ENCODE measurements at regions not wholly inside any gene's neighbourhood (a gene's known extent, or its start where the extent isn't known, plus 50 kb on each side); places are given as distances from the start of the nearest gene placed in this dataset.
"Not testable (repeated sequence)": the region's sequence is repeated elsewhere in the genome, so short reads cannot be mapped to it uniquely, and the experiment has no call there.

DNA sequence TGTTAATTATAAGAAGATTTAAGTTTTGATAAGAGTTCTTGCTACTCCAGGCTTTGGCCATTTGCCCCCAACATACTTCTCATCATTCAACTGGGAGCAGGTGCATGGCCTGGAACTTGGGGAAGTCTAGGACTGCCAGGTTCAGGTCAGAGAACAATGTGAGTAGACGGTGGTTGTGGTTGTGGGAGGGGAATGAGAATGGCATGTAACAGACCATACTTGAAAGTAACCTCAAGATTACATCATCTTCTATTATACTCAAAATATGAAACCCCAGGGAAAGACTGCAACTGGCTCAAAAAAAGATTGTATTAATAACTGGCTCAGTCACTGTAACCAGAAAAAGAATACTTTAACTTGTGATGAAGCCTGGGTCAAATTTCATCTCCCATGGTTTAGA, 364.9 kb upstream of the DPPA4 start:
- no peak for DNase-seq
- TF ChIP-seq POLR2A (IDR thresholded peaks at IDR 0.05; ENCODE audit: low read length) (no peak), GATA1 (IDR thresholded peaks at IDR 0.05; ENCODE audit: low read depth, low read length) (no peak)

DNA sequence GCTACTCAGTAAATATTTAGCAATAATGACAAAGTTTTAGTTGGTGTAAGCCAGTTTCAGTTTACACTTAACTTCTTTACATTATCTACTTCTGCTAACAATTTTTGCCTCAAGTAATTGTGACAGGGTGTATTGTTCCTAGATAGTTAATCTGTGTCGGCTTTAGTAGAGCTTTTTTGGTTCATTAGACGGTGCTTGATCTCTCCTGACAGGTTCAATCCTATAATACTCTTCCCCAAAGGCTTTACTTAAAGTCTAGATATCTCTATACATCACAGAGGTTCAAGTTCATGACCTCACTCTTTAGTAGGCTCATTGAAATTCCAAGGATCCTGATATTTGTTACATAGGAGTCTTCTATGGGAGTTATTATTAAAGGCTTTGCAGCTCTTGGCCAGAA, 365.6 kb upstream of the DPPA4 start:
- TF ChIP-seq POLR2A (IDR thresholded peaks at IDR 0.05; ENCODE audit: low read length) (no peak), GATA1 (IDR thresholded peaks at IDR 0.05; ENCODE audit: low read depth, low read length) (no peak)
- DNase-seq, result no peak

DNA sequence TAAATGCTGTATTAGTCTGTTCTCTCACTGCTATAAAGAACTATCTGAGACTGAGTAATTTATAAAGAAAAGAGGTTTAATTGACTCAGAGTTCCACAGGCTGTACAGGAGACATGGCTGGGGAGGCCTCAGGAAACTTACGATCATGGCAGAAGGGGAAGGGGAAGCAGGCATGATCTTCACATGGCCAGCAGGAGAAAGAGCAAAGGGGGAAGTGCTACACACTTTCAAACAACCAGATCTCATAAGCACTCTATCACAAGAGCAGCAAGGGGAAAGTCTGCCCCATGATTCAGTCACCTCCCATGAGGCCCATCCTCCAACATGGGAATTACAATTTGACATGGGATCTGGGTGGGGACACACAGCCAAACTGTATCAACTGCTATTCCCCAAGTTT, 367.8 kb upstream of the DPPA4 start:
- not testable (repeated sequence) for DNase-seq

DNA sequence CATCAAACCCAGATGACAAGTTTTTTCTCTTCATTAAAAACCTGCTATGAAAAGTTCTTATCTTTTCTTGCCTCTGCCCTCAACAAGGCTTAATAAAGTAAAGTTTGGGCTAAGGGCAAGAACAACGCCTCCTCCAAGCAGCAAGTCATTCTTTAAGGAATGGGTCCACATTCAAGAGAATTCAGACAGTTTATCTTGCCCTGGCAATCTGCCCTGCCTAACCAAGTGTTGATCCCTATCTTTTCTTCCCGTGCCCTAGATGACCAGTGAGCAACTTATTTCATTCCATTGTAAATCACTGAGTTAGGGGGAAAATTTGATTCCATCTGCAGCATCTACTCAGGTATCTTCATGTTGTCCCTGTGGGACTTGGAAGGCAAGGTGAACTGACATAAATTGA, 370.3 kb upstream of the DPPA4 start:
- TF ChIP-seq GATA1 (IDR thresholded peaks at IDR 0.05; ENCODE audit: low read depth, low read length), result no peak
- TF ChIP-seq POLR2A (IDR thresholded peaks at IDR 0.05; ENCODE audit: low read length), result no peak
- DNase-seq, result no peak

DNA sequence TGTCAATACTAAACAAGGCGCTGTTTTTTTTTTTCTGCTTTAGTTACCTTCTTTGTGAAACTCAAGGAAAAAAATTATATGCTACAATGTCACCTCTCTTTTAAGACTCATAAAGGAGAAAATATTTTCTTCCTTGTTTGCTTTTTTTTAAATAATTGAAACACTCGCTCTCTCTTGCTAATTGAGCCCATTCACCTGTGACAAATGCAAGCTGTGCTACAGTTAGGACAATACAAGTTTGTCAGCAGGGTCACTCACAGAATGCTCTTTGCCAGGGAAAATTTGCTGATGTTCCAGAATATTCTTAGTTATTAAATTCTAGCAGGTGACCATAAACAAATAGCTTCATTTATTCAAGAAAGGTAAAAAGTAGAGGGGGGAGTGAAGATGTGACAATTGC, 375.9 kb upstream of the DPPA4 start:
- no peak for TF ChIP-seq GATA1 (IDR thresholded peaks at IDR 0.05; ENCODE audit: low read depth, low read length)
- TF ChIP-seq POLR2A (IDR thresholded peaks at IDR 0.05; ENCODE audit: low read length), result no peak

DNA sequence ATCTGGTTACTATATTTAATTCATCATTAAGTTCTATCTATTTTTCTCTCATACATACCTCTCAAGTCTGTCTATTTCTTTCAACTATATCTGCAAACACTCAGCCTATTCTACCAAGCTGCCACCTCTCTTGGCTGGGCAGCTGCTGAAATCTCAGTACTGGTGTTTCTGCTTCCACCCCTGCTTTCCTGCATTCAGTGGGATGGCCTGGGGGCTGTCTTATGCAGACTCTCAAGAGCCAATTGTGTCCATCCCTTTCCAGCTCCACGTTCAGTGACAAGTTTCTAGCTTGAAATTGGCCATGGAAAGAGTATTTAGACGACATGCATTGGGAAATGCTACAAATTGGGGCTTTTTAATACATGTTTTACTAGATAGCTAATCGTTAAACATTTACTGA, 378.4 kb upstream of the DPPA4 start:
- DNase-seq, result no peak

More for the DNA sequence above, 375.9 kb upstream of the DPPA4 start:
- no peak for DNase-seq

DNA sequence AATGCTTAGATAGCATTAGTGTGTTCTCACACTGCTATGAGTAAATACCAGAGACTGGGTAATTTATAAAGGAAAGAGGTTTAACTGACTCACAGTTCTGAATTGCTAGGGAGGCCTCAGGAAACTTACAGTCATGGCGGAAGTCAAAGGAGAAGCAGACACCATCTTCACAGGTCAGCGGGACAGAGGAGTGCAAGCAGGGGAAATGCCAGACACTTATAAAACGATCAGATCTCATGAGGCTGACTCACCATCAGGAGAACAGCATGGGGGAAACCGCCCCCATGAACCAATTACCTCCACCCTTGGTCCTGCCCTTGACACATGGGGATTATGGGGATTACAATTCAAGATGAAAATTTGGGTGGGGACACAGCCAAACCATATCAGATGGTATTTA, 381.5 kb upstream of the DPPA4 start:
- DNase-seq, result no peak
- TF ChIP-seq GATA1 (IDR thresholded peaks at IDR 0.05; ENCODE audit: low read depth, low read length) (no peak), POLR2A (IDR thresholded peaks at IDR 0.05; ENCODE audit: low read length) (no peak)

More for the DNA sequence above, 378.4 kb upstream of the DPPA4 start:
- TF ChIP-seq GATA1 (IDR thresholded peaks at IDR 0.05; ENCODE audit: low read depth, low read length), result no peak
- TF ChIP-seq POLR2A (IDR thresholded peaks at IDR 0.05; ENCODE audit: low read length), result no peak

DNA sequence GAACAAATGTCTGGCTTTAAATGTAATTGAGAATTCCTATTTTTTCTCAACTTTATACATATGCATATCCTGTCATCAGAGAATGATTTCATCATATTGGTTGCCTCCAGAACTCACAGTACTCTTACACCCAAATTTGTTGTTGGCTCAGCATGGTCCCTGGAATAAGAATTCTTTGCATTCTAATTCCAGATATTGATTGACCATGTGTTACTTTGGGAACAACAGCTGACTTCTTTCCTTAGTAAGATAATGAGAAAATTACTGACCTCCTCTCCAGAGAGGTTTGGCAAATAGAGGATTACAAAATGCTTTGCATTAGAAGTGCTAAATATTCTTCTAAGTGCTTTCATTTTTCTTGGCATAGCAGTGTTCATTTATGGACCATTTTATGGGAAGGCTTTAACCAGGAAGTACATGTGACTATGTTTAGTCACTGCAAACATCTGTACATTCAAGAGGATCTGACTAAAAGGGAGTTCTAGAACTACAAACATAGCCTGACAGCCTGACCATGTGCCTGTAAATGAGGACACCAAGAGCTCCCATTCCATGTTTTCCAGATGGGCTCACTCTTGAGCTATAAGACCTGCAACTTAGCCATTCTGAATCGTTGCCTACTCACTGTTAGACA, 391.6 kb upstream of the DPPA4 start:
- no peak for TF ChIP-seq GATA1 (IDR thresholded peaks at IDR 0.05; ENCODE audit: low read depth, low read length)
- no peak for TF ChIP-seq POLR2A (IDR thresholded peaks at IDR 0.05; ENCODE audit: low read length)
- DNase-seq, result no peak

DNA sequence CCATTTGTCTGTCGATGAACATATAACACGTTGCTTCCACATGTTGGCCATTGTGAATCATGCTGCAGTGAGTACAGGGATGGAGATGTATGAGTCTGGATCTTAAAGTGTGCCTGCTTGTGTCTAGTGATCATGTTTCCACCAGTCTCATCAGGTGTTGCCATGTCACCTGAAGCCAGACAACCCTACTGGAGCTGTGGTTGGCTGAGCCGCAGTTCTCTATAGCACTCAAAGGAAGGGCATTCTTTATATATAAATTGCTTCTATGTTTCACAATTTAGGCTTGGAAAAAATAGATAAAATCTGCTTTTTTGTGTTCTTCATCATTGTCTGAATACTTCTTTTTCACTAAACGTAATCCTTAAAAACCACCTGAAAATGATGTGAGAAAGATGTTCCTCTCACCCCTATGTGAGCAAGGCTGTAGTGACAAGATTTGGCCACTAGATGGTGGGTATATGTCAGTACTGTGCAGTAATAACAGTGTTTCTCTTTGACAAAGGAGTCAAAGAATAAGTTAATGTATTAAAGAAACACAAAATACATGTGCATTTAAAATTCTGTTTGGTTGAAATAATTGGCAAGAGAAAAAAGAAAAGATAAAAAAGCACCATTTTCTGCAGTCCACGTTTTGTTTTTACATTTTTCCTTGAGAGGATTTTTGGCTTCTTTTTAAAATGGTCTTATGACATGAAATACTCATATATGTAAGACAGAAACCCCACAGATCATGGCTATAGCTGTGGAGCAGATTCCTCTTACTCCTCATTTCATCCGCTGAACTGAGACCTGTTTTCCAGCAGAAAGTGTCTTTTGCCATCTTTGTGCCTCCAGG, 394.5 kb upstream of the DPPA4 start:
- TF ChIP-seq GATA1 (IDR thresholded peaks at IDR 0.05; ENCODE audit: low read depth, low read length), result no peak
- no peak for TF ChIP-seq POLR2A (IDR thresholded peaks at IDR 0.05; ENCODE audit: low read length)
- DNase-seq, result peak; percentile 32 to 52

DNA sequence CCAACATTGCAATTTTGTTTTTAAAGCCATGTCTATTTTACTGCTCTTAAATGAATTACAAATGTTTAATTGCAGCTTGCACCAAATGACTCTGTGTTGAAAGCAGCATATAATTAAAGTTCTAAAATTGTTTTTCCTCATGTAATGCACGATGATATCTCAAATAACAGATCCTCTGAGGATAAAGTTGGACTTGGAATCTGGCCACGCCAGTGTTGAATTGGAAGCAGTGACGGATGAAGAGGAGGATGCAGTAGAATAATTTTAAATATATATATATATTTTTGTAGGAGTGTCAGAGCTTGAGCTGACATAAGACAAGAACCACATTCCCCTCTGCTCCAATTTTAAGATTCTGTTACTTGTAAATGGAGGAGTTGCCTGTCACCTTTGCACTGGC, 406.6 kb upstream of the DPPA4 start:
- no peak for TF ChIP-seq POLR2A (IDR thresholded peaks at IDR 0.05; ENCODE audit: low read length)
- no peak for TF ChIP-seq GATA1 (IDR thresholded peaks at IDR 0.05; ENCODE audit: low read depth, low read length)

DNA sequence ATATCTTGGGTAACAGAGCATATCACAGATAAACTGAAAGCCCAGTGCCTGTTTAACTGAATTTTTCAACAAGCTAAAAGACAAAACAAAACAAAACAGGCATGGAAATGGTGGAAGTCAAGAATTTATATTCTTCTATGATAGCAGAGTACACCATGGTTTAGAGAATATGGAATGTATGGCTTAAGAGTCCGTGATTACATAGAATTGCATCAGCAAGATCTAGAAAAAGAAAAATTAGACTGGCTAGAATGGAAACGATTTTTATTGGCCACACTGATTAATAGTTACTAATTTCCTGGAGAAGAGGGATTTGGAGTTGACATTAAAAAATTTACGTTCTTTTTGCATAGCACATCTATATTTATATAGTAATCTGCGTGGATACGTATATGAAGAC, 435.2 kb upstream of the DPPA4 start:
- TF ChIP-seq GATA1 (IDR thresholded peaks at IDR 0.05; ENCODE audit: low read depth, low read length) (no peak), POLR2A (IDR thresholded peaks at IDR 0.05; ENCODE audit: low read length) (no peak)

More for the DNA sequence above, 406.6 kb upstream of the DPPA4 start:
- no peak for DNase-seq

DNA sequence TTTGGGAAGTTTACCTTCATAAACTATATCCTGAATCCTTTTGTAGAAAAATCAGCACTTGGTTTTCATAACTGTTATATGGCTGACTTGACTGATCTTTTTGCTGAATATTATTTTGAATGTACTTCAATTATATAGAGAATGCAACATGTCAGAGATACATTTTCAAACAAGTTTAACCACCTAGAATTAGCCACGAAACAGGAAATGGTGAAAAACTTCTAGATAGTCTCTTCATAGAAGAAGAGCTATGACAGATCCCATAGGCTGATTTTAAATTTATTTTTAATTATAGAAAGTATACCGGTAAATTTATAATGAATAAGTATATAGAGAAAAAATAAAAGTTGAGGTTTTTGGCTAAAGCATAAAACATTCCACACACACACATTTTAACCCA, 436.8 kb upstream of the DPPA4 start:
- TF ChIP-seq POLR2A (IDR thresholded peaks at IDR 0.05; ENCODE audit: low read length), result no peak
- TF ChIP-seq GATA1 (IDR thresholded peaks at IDR 0.05; ENCODE audit: low read depth, low read length), result no peak
- no peak for DNase-seq

More for the DNA sequence above, 435.2 kb upstream of the DPPA4 start:
- DNase-seq, result peak in 1 of 2 experiments; percentile 3

DNA sequence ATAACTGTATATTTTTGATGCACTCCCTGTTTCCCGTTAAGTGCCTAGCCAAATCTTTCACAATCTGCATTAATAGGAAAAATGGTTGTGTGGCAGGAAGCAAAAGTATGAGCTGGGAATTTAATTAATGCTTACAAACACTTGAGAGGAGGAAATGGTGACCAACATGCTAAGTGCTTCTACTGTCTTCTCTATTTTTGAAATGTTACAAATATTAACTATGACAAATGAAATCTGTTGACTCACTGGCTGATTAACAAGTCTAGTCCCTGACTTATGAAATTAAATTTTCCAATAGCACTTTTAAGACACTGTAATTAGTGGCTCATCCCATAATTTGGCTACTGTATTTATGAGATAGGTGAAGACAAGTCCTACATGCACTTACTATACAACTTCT, 446.9 kb upstream of the DPPA4 start:
- no peak for DNase-seq
- TF ChIP-seq POLR2A (IDR thresholded peaks at IDR 0.05; ENCODE audit: low read length) (no peak), GATA1 (IDR thresholded peaks at IDR 0.05; ENCODE audit: low read depth, low read length) (no peak)

DNA sequence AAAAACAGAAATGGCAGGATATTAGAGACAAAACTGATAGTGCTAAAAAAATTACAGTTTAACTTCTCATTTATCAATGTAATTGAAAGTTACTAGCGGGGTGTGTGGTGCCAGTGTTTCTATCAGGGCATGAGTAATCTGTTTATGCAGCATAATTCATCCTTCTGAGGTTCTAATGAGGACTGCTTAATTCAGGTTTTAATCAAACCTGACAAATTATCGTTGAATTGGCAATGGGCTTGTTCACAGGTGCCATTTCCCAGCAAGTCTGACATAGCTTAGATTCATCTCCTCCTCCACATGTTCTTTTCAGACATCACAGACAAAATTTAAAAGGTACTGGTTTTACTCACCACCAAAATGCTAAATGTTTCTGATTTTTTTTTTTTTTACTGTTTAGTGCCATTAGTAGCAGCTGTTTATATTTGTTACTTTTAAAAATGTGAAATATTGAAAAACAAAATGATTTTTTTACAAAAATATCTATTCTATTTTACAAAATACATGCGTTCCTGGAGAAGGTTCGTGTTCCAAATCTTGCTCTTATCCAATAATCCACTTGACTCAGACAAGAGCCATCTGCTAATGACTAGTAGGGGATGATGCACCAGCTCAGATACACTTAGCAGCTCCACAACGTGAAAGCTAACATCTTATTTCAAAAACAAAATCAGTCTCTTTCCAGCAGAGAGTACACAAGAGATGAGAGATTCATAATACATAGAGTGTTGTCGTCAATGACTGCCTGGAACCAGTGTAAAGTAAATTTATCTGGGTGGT, 447.7 kb upstream of the DPPA4 start:
- no peak for TF ChIP-seq POLR2A (IDR thresholded peaks at IDR 0.05; ENCODE audit: low read length)
- no peak for TF ChIP-seq GATA1 (IDR thresholded peaks at IDR 0.05; ENCODE audit: low read depth, low read length)
- no peak for DNase-seq

Data from erythroblast (primary cell).